Dermis microvascular lymphatic vessel endothelial cell (primary cell): ENCODE measurements at regions not wholly inside any gene's neighbourhood (a gene's known extent, or its start where the extent isn't known, plus 50 kb on each side); places are given as distances from the start of the nearest gene placed in this dataset.
A peak's percentile ranks its signal among the peaks of the same experiment; 100 is the strongest.
"Not testable (repeated sequence)": the region's sequence is repeated elsewhere in the genome, so short reads cannot be mapped to it uniquely, and the experiment has no call there.

Source experiments
- DNase-seq, 2 donors: peaks; one replicate each; pipeline versions ENCODE4 v3.0.0 to v3.0.0-alpha.2; 2010; ENCODE audit warnings: low read depth in 2 of 2

DNA sequence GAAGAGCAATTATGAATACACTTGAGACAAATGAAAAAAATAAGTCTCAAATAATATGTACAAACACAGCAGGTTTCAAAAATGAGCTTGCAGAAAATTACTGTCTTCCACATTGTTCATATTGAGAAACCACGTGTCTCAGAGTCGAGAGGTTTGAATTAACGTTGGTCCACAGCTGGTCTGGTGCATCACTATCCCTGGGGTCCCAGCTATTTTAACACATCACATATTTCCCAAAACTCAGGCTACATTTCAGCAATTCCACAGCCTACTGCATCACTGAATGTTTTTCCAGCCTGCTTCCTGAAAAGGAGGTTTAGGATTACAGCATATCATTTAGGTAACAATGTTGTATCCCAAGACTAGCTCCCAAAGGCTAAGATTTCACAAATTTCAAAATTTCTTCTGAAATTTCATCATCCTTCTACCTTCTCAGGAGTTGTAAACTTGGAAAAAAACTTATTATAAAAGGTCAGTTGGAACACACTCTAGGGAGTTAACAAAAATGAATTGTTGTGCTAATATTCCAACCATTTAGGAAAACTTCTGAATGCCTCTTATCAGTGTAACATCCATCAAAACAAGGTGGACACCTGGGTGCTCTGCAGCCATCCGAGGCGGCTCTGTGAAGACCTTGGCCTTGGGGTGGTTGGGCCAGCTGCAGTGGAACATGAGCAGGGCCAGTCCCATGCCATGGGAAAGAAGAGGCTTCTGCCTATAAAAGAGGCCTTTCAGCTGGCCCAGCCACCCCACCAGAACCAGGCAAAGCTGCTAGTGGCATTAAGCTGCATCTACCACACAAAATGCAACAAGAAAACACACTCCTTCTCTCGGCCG, 198.1 kb upstream of the RBBP8 start:
- no peak for DNase-seq

DNA sequence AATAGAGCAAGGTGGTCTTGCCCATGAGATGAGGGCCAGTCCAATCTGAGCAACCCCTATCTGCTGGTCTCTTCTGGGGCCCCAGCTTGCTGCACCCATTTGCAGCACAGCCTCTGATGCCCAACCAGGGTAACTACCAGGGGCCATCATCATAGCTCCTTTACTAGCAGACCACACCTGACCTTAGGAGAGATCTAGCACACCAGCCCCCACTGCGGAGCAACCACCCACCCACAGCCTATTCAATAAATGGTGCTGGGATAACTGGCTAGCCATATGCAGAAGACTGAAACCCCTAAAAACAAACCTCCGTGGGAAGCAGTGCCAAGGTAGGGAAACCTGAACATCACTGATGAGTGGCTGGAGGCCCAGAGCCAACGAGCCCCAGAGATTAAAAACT, 196.1 kb upstream of the RBBP8 start:
- DNase-seq, result no peak

DNA sequence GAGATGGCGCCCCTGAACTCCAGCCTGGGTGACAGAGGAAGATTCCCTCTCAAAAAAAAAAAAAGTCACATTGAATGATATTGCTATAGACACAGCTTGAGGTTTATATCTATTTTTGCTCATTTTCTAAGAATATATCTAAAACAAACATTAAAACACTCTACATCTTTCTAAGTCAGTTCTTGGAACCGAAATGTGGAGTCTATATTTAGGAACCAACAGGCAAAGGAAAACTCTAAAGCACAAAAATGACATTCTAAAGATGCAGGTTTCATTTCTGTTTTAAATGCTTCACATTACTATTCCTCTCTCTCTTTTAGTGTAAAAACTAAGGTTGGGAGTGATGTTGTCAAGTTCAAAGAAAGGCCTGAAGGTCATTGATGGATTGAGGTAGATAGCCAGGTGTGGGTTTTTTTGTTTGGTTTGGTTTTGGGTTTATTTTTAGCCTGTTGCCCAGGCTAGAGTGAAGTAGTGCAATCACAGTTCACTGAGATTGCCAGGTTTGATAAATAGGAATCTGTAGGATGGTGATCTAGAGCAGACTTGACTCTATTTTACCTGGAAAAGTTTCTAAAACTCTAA, 194.0 kb upstream of the RBBP8 start:
- DNase-seq, result no peak

DNA sequence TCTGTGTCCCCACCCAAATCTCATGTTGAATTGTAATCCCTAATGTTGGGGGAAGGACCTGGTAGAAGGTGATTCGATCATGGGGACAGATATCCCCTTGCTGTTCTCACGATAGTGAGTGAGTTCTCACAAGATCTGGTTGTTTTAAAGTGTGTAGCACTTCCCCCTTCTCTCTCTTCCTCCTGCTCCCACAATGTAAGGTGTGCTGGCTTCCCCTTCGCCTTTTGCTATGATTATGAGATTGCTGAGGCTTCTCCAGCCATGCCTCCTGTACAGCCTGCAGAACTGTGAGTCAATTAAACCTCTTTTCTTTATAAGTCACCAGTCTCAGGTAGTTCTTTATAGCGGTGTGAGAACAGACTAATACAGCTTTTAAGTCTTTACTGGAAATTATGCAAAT, 193.3 kb upstream of the RBBP8 start:
- no peak for DNase-seq

DNA sequence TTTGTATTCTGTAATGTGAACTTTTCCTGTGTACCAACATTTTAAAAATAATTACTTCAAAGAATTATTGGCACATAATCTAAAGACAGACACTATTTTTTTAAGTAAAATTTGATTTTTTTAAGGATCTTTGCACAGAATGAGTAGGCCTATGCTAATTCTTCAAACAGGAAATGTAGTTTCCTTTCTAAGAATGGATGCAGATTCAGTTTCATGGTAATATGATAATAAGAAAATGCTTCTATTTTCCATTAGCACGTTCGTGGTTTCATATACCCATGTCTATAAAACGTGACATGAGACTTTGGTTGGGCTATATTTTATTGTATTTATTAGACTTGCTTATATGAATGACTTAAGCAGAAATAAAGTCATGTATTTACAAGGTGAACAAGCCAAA, 191.8 kb upstream of the RBBP8 start:
- DNase-seq, result no peak

DNA sequence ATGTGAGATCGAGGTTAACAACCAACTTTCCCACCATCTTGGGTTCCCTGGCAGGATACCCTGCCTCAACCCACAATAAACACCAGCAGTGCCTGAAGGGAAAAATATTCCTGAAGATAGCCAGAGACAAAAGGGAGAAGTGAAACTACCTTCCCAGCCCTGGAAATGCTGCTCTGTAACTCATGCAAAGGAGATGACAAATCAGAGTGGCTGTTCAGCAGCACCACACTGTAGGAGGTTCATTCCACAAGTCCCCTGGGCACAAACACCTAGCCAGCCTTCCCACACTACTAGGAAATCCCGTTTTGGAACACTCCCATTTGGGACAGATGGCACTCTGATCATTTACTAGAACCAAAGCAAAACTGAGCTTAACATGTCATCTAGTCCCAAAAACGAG, 190.7 kb upstream of the RBBP8 start:
- DNase-seq, result no peak

DNA sequence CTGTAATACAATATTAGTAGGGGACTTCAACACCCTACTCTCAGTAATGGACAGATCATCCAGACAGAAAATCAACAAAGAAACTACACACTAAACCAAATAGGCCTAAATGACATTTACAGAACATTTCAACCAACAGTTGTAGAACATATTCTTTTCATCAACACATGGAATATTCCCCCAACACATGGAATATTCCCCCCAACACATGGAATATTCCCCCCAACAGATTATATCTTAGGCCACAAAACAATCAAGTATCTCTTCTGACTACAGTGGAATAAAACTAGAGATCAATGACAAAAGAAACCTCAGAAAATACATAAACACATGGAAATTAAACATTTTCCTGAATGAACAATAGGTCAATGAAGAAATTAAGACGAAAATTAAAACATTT, 187.2 kb upstream of the RBBP8 start:
- no peak for DNase-seq

DNA sequence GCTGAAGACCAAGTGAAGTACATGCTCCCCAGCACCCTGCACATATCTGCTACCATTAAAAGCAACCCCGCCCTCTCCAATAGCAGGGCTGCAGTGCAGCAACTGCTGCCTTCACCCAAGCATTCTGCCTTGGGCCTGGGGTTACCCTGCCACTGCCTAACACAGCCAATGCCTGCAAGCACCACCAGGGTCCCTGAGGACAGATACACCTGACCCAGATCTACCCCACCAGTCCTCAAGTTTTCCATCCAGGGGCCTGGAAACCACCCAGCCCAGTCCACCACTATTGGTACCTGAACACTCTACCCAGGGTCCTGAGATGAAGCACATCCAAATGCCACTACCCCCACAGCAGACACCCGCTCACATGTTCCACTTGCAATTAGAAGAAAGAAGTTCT, 181.1 kb upstream of the RBBP8 start:
- no peak for DNase-seq

DNA sequence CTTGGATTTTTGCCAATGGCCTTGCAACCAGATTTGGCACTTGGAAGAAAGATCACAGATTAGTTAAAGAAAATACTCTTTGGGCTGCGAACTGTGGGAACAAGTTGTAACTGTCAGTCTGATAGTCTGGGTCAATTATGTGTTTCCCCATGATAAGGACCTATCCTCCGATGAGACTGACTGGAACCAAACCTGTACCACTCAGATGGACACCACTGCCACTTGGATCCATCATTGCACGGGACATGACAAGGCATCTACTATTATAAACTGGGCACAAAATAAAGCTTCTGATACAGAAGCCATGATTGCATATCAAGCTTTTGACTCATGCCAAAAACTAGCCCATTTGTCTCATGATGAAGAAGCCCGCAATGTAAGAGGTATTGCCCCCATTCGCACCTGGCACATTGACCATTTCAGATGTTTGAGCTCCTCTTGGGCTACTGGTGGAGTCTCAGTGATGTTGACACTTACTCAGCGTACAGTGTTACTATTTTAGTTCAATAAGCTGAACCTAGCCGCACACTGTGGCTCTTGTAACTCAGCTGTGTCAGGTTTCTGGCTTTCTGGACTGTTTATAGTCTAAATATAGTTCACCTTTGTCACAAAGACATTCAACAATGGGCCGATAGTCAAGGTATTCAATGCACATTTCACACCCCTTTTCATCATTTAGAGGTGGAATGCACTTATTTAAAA, 179.8 kb upstream of the RBBP8 start:
- no peak for DNase-seq

DNA sequence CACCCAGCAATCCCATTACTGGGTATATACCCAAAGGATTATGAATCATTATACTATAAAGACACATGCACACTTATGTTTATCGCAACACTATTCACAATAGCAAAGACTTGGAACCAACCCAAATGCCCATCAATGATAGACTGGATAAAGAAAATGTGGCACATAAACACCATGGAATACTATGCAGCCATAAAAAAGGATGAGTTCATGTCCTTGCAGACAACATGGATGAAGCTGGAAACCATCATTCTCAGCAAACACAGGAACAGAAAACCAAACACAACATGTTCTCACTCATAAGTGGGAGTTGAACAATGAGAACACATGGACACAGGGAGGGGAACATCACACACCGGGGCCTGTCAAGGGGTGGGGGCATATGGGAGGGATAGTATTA, 169.1 kb upstream of the RBBP8 start:
- DNase-seq, result not testable (repeated sequence)

DNA sequence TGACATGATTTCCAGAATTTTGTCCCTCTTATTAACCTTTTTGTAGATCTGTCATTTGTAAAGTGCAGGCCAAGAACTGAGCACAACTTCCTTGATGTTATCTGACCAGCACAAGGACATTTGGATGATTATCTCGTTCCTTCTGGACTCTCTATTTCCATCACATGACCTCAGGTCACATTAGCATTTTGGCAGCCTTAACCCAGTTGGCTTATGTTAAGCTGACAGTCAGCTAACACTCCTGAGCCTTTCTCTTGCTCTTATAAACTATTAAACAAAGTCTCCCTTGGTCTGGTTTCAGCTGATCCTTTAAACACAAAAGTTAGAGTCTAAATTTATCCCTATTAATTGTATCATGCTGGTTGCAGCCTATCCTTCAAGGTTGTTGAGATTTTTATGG, 167.2 kb upstream of the RBBP8 start:
- DNase-seq, result no peak

DNA sequence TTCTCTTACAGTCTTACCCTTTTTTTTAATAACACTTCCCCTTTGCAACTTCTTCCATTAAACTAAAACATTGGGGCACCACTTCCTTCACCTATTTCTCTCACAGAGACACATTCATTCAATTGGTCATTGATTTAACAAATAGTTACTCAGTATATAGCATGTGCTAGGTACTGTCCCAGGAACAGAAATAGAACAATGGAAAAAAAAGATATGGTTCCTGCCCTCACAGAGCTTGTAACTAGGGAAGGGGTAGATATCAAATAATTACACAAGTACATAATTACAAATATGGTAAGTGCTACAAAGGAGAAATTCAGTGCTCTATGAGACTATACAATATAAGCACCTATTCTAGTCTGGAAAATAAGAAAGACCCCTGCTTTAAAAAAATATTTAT, 165.5 kb upstream of the RBBP8 start:
- DNase-seq, result no peak

DNA sequence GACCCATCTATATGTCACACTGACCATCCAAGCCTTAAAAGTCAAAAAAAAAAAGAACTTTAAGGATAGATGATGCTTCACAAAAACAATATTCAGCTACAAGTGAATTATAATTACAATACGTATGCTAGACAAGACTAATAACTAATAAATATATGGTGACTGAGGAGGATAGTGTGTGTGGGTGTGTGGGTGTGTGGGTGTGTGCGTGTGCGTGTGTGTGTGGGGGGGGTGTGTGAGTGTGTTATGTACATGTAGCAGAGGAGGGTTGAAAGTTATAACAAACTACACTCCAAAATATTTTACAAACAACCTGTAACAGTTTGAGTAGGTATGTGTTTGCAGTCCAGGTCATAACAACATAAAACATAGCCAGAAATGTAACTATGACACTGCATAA, 159.2 kb upstream of the RBBP8 start:
- no peak for DNase-seq

DNA sequence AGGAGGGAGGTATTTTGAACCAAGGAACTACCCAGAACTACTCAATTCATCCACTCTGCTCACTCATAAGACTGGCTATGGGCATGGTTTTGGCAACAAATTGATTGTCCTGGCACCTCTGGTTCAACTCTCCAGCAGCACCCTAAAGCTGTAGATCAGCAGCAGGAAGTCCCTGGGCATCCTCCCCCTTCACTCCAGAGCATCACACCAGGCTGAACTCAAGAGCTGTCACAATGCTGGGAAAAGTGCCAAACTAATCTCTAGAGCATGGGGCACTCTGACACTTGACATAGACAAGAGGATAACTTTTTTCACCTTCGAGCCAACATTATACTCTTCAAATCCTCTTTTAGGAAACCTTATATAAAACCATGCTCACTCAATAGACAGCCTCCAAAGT, 154.1 kb upstream of the RBBP8 start:
- no peak for DNase-seq

DNA sequence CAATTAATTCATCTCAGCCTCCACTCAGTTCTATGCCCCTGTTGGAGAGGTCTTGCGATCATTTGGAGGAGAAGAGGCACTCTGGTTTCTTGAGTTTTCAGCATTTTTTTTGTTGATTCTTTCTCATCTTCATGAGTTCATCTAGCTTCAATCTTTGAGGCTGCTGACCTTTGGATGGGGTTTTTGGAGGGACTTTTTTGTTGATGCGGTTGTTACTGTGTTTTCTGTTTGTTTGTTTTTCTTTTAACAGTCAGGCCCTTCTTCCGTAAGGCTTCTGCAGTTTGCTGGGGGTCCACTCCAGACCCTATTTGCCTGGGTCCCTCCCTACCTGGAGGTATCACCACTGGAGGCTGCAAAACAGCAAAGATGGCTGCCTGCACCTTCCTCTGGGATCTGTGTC, 149.9 kb upstream of the RBBP8 start:
- DNase-seq, result no peak

DNA sequence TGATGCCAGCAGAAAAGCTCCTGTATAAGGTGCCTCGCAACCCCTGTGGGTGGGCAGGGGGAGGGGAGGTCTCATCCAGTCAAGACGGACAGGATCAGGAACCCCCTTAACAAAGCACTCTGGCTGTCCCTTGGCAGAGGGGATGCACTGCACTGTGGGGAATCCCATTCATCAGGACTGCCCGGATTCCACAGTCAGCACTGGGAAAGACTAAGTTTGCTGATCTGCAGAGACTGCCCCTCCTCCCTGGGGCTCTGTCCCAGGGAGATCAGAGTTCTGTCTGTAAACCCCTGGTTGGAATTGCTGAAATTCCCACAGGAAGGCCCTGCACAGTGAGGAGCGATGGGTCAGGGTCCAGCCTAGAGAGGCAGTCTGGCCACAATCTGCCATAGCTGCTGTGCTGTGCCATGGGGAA, 149.5 kb upstream of the RBBP8 start:
- no peak for DNase-seq

DNA sequence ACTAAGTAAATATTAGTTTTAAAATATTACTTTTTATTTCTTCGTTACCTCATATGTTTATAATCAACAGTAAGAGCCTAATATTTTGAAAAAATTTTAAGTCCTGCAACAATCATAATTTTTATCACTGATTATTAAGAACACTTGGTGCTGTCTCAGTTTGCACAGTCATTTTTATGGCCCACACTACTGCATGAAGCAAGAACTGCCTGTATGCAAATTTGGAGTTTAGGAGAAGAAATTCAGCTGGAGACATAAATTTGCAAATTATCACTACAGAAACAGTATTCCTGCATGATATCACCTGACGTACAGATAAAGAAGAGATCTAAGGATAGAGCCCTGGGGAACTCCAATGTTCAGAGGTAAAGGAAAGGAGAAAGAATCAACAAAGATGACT, 144.1 kb upstream of the RBBP8 start:
- DNase-seq, result no peak

DNA sequence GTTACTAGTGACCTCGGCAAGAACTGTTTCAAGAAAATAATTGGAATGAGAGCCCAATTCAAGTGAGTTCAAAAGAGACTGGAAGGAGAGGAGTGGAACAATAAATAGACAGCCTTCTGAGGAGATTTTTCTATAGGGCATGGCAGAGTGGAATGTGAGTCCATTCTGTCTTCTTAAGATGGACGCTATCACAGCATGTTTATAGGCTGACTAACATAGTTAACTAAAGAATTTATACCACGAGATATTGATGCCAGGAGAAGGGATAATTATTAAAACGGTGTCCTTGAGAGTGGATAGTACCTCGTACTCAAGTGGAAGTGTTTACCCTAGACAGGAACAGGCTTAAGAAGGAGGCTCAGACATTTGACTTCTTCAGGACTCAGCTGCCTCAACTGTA, 143.5 kb upstream of the RBBP8 start:
- DNase-seq, result no peak

DNA sequence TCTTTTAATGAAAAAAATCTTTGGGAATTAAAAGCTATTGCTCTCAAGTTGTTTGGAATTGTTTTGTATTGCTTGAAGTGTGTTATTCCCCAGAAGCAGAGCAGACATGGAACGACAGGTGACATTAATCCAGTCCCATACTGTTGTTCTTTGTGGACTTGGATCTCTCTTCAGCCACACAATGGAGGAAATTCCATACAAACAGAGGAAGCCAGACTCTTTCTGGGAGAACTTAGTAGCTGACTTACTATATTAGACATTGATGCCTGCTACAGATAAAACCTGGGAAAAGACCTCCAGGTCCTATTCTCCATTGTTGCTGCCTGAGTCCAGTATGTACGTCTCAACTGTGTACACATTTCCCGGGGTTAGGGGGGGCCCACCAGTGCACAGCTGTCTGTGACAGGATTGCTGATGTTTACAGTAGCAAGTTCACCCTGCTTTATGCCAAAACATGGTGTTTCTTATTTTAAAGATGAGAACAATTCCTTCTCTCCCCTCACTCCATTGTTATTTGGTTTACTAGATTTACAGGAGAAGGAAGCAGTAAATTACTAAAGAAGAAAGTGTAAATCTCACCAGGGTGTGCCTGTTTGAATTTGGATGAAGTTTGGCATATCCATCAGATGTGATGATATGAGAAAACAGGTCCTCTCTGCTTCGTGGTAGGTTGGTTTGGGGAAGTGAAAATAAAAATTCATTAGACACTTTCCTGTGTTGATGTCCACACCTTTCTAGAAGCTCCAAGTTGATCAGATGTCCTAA, 142.4 kb upstream of the RBBP8 start:
- DNase-seq, result peak in 1 of 2 donors; percentile 61

DNA sequence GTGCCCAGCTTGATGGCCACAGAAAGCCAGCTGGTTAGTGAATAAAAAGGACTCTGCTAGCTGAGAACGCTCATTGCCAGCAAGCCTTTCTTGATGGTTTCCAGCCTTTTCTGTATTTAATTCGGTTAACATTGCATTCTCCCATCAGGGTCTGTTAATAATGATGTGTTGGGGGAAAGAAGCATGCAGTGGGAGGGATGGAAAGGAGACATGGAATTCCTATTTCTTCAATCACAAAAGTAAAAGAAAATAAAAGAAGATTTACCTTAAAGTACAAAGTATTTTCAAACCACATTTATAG, 141.9 kb upstream of the RBBP8 start:
- DNase-seq, result no peak

DNA sequence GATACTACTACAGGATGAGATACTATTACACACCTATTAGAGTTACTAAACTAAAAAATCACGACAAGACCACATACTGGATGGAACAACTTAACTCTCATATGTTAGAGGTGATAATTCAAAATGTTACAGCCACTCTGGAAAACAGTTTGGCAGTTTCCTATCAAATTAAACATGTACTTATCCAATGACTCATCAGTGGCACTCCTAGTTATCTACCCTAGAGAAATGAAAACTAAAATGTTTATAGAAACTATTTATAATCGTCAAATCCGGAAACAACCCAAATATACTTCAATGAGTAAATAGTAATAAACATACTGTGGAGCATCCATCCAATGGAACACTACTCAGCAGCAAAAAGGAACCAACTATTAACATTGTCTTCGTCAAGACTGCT, 137.0 kb upstream of the RBBP8 start:
- DNase-seq, result no peak

DNA sequence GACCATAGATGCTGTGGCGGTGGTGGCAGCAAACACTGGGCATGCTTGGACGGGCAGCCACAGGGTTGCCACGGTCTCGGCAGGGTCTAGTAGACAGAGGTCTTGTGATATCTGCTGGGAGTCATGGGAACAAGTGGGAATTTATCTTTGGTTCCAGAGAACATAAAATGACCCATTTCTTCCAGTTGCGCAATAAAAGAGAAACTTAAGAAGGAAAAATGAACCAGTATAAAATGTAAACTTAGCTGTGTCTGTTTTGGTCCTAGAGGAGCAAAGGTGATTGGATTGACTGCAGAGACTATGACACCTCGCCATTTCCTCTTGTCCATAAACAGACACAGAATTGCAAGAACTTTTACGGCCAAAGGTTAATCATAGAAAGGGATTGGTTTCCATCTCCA, 132.6 kb upstream of the RBBP8 start:
- DNase-seq, result no peak
